Neural cell (in vitro differentiated cells): ENCODE measurements at regions not wholly inside any gene's neighbourhood (a gene's known extent, or its start where the extent isn't known, plus 50 kb on each side); places are given as distances from the start of the nearest gene placed in this dataset.

Experiments
- H2AFZ ChIP-seq: fragments of 200-600, 300-800 bp; sonication (generic), shearing (Covaris generic); 2 replicates; pipeline ENCODE4 v1.6.0; 2014; ENCODE audit warnings: low read depth, mild to moderate bottlenecking, antibody characterized with exemption, low read length, moderate library complexity
- H3F3A ChIP-seq: fragments of 200-600 bp; shearing (Covaris generic); 2 replicates; pipeline ENCODE4 v1.6.1; 2016; ENCODE audit warnings: mild to moderate bottlenecking, moderate library complexity, mixed read lengths, antibody characterized with exemption, low read length; ENCODE audit not compliant: insufficient read depth, poor library complexity, severe bottlenecking
- H3K27ac ChIP-seq: fragments of 200-600, 300-800 bp; sonication (generic), shearing (Covaris generic); 2 replicates; pipeline ENCODE4 v1.5.1; 2014; ENCODE audit warnings: mild to moderate bottlenecking, low read length, moderate library complexity
- H3K27me3 ChIP-seq: fragments of 300-800, 200-600 bp; sonication (generic), shearing (Covaris generic); 2 replicates; pipeline ENCODE4 v1.6.0; 2014; ENCODE audit warnings: mild to moderate bottlenecking, low read depth, low read length, moderate library complexity; ENCODE audit not compliant: insufficient read depth
- H3K36me3 ChIP-seq: fragments of 300-800, 200-600 bp; sonication (generic), shearing (Covaris generic); 2 replicates; pipeline ENCODE4 v1.5.1; 2014; ENCODE audit warnings: mild to moderate bottlenecking, antibody characterized with exemption, low read length, moderate library complexity; ENCODE audit not compliant: insufficient read depth
- H3K4me2 ChIP-seq: fragments of 300-800, 200-600 bp; sonication (generic), shearing (Covaris generic); 2 replicates; pipeline ENCODE4 v1.6.0; 2014; ENCODE audit warnings: mild to moderate bottlenecking, low read length
- H3K4me3 ChIP-seq: fragments of 300-800, 200-600 bp; sonication (generic), shearing (Covaris generic); 2 replicates; pipeline ENCODE4 v1.5.1; 2014; ENCODE audit warnings: mild to moderate bottlenecking, low read length, moderate library complexity
- H3K79me2 ChIP-seq: fragments of 200-600 bp; shearing (Covaris generic); replicated peaks from 2 replicates; pipeline ENCODE4 v1.6.0; 2014; ENCODE audit warnings: mild to moderate bottlenecking, low read length, moderate library complexity; ENCODE audit not compliant: insufficient read depth
- H3K9ac ChIP-seq: fragments of 300-800, 200-600 bp; sonication (generic), shearing (Covaris generic); 2 replicates; pipeline ENCODE4 v1.6.1; 2016; ENCODE audit warnings: mild to moderate bottlenecking, low read length, mixed read lengths
- H3K9me2 ChIP-seq: fragments of 200-600 bp; shearing (Covaris generic); 2 replicates; pipeline ENCODE4 v1.6.1; 2016; ENCODE audit warnings: mild to moderate bottlenecking, low read length, mixed read lengths; ENCODE audit not compliant: insufficient read depth
- H3K9me3 ChIP-seq: fragments of 200-600, 300-800 bp; sonication (generic), shearing (Covaris generic); 2 replicates; pipeline ENCODE4 v1.6.1; 2016; ENCODE audit warnings: mild to moderate bottlenecking, mixed run types, low read length, moderate library complexity, mixed read lengths
- H4K20me1 ChIP-seq: fragments of 200-600 bp; shearing (Covaris generic); 2 replicates; pipeline ENCODE4 v1.6.1; 2016; ENCODE audit warnings: mild to moderate bottlenecking, mixed run types; ENCODE audit not compliant: insufficient read depth
- EP300 ChIP-seq: fragments of 450-650 bp; conservative IDR thresholded peaks from 2 replicates; pipeline ENCODE4 v1.6.1; 2014; ENCODE audit warnings: antibody characterized with exemption, mild to moderate bottlenecking, moderate library complexity; ENCODE audit not compliant: poor library complexity, severe bottlenecking
- EZH2 ChIP-seq: fragments of 200-600, 300-800 bp; shearing (Covaris generic), sonication (generic); IDR thresholded peaks from 2 replicates; pipeline ENCODE4 v1.6.1; 2014; ENCODE audit warnings: antibody characterized with exemption, low read length, borderline replicate concordance, mild to moderate bottlenecking; ENCODE audit not compliant: insufficient read depth, poor library complexity, severe bottlenecking
- MXI1 ChIP-seq: fragments of 450-650 bp; conservative IDR thresholded peaks from 2 replicates; pipeline ENCODE4 v1.6.1; 2014; ENCODE audit warnings: antibody characterized with exemption, mild to moderate bottlenecking; ENCODE audit not compliant: poor library complexity, severe bottlenecking
- POLR2AphosphoS5 ChIP-seq: IDR thresholded peaks from 2 replicates; pipeline ENCODE4 v1.6.1; 2012
- RAD21 ChIP-seq: fragments of 450-650 bp; conservative IDR thresholded peaks from 2 replicates; pipeline ENCODE4 v1.6.1; 2014; ENCODE audit warnings: antibody characterized with exemption, mild to moderate bottlenecking, moderate library complexity
- SMC3 ChIP-seq: fragments of 450-650 bp; conservative IDR thresholded peaks from 2 replicates; pipeline ENCODE4 v1.6.1; 2014; ENCODE audit warnings: antibody characterized with exemption, mild to moderate bottlenecking, moderate library complexity; ENCODE audit not compliant: poor library complexity
- TAF1 ChIP-seq: IDR thresholded peaks from 2 replicates; pipeline ENCODE4 v1.6.1; 2012; ENCODE audit warnings: low read depth
- TF ChIP-seq, protein P1 (sequence below): fragments of 450-650 bp; IDR thresholded peaks from 2 replicates; pipeline ENCODE4 v1.5.1; 2014; ENCODE audit warnings: antibody characterized with exemption, mild to moderate bottlenecking, moderate library complexity; ENCODE audit not compliant: poor library complexity, severe bottlenecking
- TF ChIP-seq, protein P2 (sequence below): IDR thresholded peaks from 2 replicates; pipeline ENCODE4 v1.6.1; 2012; ENCODE audit warnings: borderline replicate concordance

DNA sequence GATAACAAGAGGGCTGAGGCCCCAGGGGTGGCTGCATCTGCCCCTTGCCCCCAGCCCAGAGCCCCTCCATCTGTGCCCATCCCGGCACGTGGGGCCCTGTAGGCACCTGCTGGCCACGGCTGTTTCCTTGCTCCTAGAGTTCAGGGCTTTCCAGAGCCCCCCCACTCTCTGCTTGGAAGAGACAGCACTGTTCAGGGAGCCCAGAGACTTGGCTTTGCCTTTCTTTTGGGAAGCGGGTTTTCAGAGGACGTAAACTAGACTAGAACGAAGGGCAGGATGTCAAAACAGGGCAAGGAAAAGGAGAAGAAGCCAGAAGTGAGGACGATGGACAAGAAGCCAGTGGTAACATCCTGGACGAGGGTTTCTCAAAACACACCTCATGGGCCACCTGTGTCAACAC is 163.3 kb upstream of the LHX5 start:
- TF ChIP-seq RAD21 (no peak), POLR2AphosphoS5 (no peak), EP300 (no peak), SMC3 (no peak)
- TF ChIP-seq, protein P1, sequence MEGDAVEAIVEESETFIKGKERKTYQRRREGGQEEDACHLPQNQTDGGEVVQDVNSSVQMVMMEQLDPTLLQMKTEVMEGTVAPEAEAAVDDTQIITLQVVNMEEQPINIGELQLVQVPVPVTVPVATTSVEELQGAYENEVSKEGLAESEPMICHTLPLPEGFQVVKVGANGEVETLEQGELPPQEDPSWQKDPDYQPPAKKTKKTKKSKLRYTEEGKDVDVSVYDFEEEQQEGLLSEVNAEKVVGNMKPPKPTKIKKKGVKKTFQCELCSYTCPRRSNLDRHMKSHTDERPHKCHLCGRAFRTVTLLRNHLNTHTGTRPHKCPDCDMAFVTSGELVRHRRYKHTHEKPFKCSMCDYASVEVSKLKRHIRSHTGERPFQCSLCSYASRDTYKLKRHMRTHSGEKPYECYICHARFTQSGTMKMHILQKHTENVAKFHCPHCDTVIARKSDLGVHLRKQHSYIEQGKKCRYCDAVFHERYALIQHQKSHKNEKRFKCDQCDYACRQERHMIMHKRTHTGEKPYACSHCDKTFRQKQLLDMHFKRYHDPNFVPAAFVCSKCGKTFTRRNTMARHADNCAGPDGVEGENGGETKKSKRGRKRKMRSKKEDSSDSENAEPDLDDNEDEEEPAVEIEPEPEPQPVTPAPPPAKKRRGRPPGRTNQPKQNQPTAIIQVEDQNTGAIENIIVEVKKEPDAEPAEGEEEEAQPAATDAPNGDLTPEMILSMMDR, result no peak
- no peak overlapping the region for H3K4me2 ChIP-seq
- no peak overlapping the region for H3K9ac ChIP-seq
- no peaks in the 10 kb centered on the region for H3F3A ChIP-seq
- no peaks in the 10 kb centered on the region for H3K9me2 ChIP-seq
- no peaks in the 10 kb centered on the region for H3K36me3 ChIP-seq
- H3K79me2 ChIP-seq, result no peaks in the 10 kb centered on the region
- no peaks in the 10 kb centered on the region for H3K27me3 ChIP-seq
- H3K27ac ChIP-seq, result no peak overlapping the region
- no peaks in the 10 kb centered on the region for H4K20me1 ChIP-seq
- no peak overlapping the region for H2AFZ ChIP-seq
- H3K9me3 ChIP-seq, result peaks cover 7% of the 10 kb centered on the region
- H3K4me3 ChIP-seq, result no peak overlapping the region

DNA sequence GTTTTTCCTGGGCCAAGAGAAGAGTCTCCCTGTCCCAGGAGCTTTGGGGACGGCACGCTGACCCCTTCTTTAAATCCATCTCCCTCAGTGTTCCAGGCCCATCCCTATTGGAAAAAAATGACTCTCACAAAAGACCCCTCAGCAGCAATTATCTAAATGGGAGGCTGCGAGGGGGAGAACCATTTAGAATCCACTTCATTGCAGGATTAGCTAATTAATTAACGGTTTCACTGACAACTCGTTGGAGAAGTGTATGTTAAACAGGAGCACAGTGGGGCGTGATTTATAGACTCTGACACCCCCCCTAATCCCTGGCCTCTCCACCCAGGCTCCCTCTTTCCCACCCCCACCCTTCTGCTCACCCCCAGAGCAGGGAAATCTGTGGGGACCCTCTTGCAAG is 162.8 kb upstream of the LHX5 start:
- Histone ChIP-seq H3K4me2 (no peak overlapping the region), H3K4me3 (no peak overlapping the region), H3K9ac (no peak overlapping the region), H3K9me3 (peaks cover 8% of the 10 kb centered on the region), H2AFZ (no peak overlapping the region), H3K79me2 (no peaks in the 10 kb centered on the region), H3K36me3 (no peaks in the 10 kb centered on the region), H3K27me3 (no peaks in the 10 kb centered on the region), H3F3A (no peaks in the 10 kb centered on the region), H3K27ac (no peak overlapping the region), H4K20me1 (no peaks in the 10 kb centered on the region), H3K9me2 (no peaks in the 10 kb centered on the region)
- no peak for TF ChIP-seq MXI1
- TF ChIP-seq SMC3, result no peak
- no peak for TF ChIP-seq EZH2
- TF ChIP-seq, protein P2, sequence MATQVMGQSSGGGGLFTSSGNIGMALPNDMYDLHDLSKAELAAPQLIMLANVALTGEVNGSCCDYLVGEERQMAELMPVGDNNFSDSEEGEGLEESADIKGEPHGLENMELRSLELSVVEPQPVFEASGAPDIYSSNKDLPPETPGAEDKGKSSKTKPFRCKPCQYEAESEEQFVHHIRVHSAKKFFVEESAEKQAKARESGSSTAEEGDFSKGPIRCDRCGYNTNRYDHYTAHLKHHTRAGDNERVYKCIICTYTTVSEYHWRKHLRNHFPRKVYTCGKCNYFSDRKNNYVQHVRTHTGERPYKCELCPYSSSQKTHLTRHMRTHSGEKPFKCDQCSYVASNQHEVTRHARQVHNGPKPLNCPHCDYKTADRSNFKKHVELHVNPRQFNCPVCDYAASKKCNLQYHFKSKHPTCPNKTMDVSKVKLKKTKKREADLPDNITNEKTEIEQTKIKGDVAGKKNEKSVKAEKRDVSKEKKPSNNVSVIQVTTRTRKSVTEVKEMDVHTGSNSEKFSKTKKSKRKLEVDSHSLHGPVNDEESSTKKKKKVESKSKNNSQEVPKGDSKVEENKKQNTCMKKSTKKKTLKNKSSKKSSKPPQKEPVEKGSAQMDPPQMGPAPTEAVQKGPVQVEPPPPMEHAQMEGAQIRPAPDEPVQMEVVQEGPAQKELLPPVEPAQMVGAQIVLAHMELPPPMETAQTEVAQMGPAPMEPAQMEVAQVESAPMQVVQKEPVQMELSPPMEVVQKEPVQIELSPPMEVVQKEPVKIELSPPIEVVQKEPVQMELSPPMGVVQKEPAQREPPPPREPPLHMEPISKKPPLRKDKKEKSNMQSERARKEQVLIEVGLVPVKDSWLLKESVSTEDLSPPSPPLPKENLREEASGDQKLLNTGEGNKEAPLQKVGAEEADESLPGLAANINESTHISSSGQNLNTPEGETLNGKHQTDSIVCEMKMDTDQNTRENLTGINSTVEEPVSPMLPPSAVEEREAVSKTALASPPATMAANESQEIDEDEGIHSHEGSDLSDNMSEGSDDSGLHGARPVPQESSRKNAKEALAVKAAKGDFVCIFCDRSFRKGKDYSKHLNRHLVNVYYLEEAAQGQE, result no peak
- no peak for TF ChIP-seq TAF1
- no peak for TF ChIP-seq POLR2AphosphoS5
- no peak for TF ChIP-seq EP300
